Iris pigment epithelial cell (primary cell): ENCODE measurements at regions not wholly inside any gene's neighbourhood (a gene's known extent, or its start where the extent isn't known, plus 50 kb on each side); places are given as distances from the start of the nearest gene placed in this dataset.

ENCODE experiments used
- DNase-seq: peaks from one replicate; pipeline ENCODE4 v3.0.0-alpha.2; 2011; ENCODE audit warnings: low read depth

GRCh38 chr13:104833221-104833620, 1702.2 kb downstream of the EFNB2 start:
- DNase-seq = no peak

- no peak for DNase-seq
These were observed 1703.2 kb downstream of the EFNB2 start for GRCh38 chr13:104832231-104832630.

- no peak for DNase-seq
These were observed 1703.6 kb downstream of the EFNB2 start for GRCh38 chr13:104831831-104832230.

- no peak for DNase-seq
These were observed 1711.8 kb downstream of the EFNB2 start for GRCh38 chr13:104823709-104824108.

GRCh38 chr13:104823071-104823470, 1712.4 kb downstream of the EFNB2 start:
- no peak for DNase-seq

- no peak for DNase-seq
These were observed 1718.2 kb downstream of the EFNB2 start for GRCh38 chr13:104817271-104817670.

- no peak for DNase-seq
These were observed 1718.7 kb downstream of the EFNB2 start for GRCh38 chr13:104816726-104817125.

GRCh38 chr13:104810242-104810641, 1725.2 kb downstream of the EFNB2 start:
- DNase-seq = no peak

- peak; percentile 74 for DNase-seq
These were observed 1726.0 kb downstream of the EFNB2 start for GRCh38 chr13:104809483-104809882.

- no peak for DNase-seq
These were observed 1730.1 kb downstream of the EFNB2 start for GRCh38 chr13:104805346-104805745.

GRCh38 chr13:104799152-104799551, 1732.9 kb upstream of the SLC10A2 start:
- DNase-seq = no peak

GRCh38 chr13:104798486-104798885, 1732.3 kb upstream of the SLC10A2 start:
- no peak for DNase-seq

- DNase-seq = peak; percentile 45
These were observed 1730.4 kb upstream of the SLC10A2 start for GRCh38 chr13:104796581-104796980.

GRCh38 chr13:104785952-104786351, 1719.7 kb upstream of the SLC10A2 start:
- DNase-seq = no peak

GRCh38 chr13:104784891-104785290, 1718.7 kb upstream of the SLC10A2 start:
- DNase-seq = no peak

- no peak for DNase-seq
These were observed 1716.5 kb upstream of the SLC10A2 start for GRCh38 chr13:104782741-104783140.

GRCh38 chr13:104779311-104779993, 1713.2 kb upstream of the SLC10A2 start:
- DNase-seq = peak; percentile 63

GRCh38 chr13:104773775-104774174, 1707.6 kb upstream of the SLC10A2 start:
- peak; percentile 69 for DNase-seq

GRCh38 chr13:104769545-104769944, 1703.3 kb upstream of the SLC10A2 start:
- DNase-seq = no peak

- DNase-seq = no peak
These were observed 1700.1 kb upstream of the SLC10A2 start for GRCh38 chr13:104766319-104766718.

- DNase-seq = no peak
These were observed 1698.4 kb upstream of the SLC10A2 start for GRCh38 chr13:104764600-104764999.

GRCh38 chr13:104759069-104759468, 1692.9 kb upstream of the SLC10A2 start:
- DNase-seq = no peak

- DNase-seq = peak; percentile 57
These were observed 1691.5 kb upstream of the SLC10A2 start for GRCh38 chr13:104757712-104758111.

GRCh38 chr13:104750377-104750776, 1684.2 kb upstream of the SLC10A2 start:
- peak; percentile 76 for DNase-seq
